GM21737 (cell line): ENCODE measurements at regions not wholly inside any gene's neighbourhood (a gene's known extent, or its start where the extent isn't known, plus 50 kb on each side); places are given as distances from the start of the nearest gene placed in this dataset.

Experiments
- ATAC-seq: cut with Tn5 transposase; IDR thresholded peaks from one replicate; pipeline ENCODE4 v1.9.1; 2021; ENCODE audit warnings: mild to moderate bottlenecking, moderate library complexity; ENCODE audit not compliant: unreplicated experiment

- ATAC-seq: no peak
These were observed 661.2 kb downstream of the TBC1D4 start for GRCh38 chr13:74820809-74821208.

GRCh38 chr13:74819549-74819948 is 662.4 kb downstream of the TBC1D4 start:
- ATAC-seq: no peak

GRCh38 chr13:74816737-74817136 is 665.2 kb downstream of the TBC1D4 start:
- ATAC-seq: no peak

- ATAC-seq: no peak
These were observed 662.0 kb upstream of the KLF12 start for GRCh38 chr13:74796157-74796556.

GRCh38 chr13:74795526-74795925 is 661.3 kb upstream of the KLF12 start:
- no peak for ATAC-seq

- ATAC-seq: no peak
These were observed 660.4 kb upstream of the KLF12 start for GRCh38 chr13:74794582-74794981.

- ATAC-seq: no peak
These were observed 659.9 kb upstream of the KLF12 start for GRCh38 chr13:74794147-74794546.

GRCh38 chr13:74784959-74785358 is 650.8 kb upstream of the KLF12 start:
- no peak for ATAC-seq

- ATAC-seq: no peak
These were observed 644.7 kb upstream of the KLF12 start for GRCh38 chr13:74778946-74779345.

GRCh38 chr13:74778087-74778486 is 643.9 kb upstream of the KLF12 start:
- no peak for ATAC-seq

- no peak for ATAC-seq
These were observed 640.1 kb upstream of the KLF12 start for GRCh38 chr13:74774264-74774663.

- no peak for ATAC-seq
These were observed 639.0 kb upstream of the KLF12 start for GRCh38 chr13:74773248-74773647.

- ATAC-seq: no peak
These were observed 637.8 kb upstream of the KLF12 start for GRCh38 chr13:74771964-74772363.

GRCh38 chr13:74770361-74770760 is 636.2 kb upstream of the KLF12 start:
- ATAC-seq: no peak

- ATAC-seq: no peak
These were observed 635.1 kb upstream of the KLF12 start for GRCh38 chr13:74769333-74769732.

GRCh38 chr13:74768521-74769085 is 634.4 kb upstream of the KLF12 start:
- ATAC-seq: no peak

GRCh38 chr13:74767050-74767449 is 632.8 kb upstream of the KLF12 start:
- ATAC-seq: no peak

GRCh38 chr13:74765955-74766354 is 631.8 kb upstream of the KLF12 start:
- ATAC-seq: no peak

- no peak for ATAC-seq
These were observed 627.9 kb upstream of the KLF12 start for GRCh38 chr13:74761801-74762757.

- no peak for ATAC-seq
These were observed 624.0 kb upstream of the KLF12 start for GRCh38 chr13:74758188-74758587.

- no peak for ATAC-seq
These were observed 620.9 kb upstream of the KLF12 start for GRCh38 chr13:74755065-74755464.

- no peak for ATAC-seq
These were observed 617.5 kb upstream of the KLF12 start for GRCh38 chr13:74751739-74752138.
